ENCODE measurements at regions not wholly inside any gene's neighbourhood (a gene's known extent, or its start where the extent isn't known, plus 50 kb on each side); places are given as distances from the start of the nearest gene placed in this dataset.

DNA sequence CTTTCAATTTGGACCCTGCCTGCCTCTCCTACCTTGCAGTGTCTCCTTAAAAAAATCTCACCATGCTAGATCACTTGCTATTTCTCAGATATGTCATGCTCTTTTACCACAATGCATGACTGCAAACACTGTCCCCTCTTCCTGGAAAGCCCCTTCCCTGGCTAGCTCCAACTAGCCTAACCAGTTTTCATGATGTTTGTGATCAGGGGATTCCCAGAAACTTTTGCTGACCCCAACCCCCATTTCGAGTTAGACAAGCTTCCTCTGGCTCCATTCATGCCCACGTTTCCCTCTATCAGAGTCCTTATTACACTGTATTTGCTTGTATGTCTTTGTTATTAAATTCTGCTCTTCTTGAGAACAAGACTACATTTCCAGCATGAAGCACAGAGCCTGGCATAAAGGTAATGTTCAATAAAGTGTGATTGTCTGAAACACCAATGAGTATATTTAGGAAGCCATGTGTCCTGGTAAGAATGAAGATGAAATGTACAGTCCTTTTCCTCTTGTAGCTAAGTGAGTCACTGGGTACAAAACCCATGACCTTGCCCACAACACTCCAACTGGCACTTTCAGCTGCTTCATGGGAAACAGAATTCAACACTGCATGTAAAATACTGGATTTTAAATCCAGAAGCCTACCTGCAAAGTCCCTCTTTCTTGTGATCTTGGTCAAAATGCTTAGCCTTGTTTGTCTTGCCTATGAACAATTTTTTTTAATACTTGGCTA is 62.0 kb upstream of the ATL2 start:
- TF ChIP-seq, protein P1, sequence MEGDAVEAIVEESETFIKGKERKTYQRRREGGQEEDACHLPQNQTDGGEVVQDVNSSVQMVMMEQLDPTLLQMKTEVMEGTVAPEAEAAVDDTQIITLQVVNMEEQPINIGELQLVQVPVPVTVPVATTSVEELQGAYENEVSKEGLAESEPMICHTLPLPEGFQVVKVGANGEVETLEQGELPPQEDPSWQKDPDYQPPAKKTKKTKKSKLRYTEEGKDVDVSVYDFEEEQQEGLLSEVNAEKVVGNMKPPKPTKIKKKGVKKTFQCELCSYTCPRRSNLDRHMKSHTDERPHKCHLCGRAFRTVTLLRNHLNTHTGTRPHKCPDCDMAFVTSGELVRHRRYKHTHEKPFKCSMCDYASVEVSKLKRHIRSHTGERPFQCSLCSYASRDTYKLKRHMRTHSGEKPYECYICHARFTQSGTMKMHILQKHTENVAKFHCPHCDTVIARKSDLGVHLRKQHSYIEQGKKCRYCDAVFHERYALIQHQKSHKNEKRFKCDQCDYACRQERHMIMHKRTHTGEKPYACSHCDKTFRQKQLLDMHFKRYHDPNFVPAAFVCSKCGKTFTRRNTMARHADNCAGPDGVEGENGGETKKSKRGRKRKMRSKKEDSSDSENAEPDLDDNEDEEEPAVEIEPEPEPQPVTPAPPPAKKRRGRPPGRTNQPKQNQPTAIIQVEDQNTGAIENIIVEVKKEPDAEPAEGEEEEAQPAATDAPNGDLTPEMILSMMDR (IDR thresholded peaks at IDR 0.05) = no peak
- TF ChIP-seq POLR2A (IDR thresholded peaks at IDR 0.05) = no peak

Data from lower leg skin (tissue), 3 donors.